Inferior parietal cortex (tissue), 1 donor: ENCODE measurements at regions not wholly inside any gene's neighbourhood (a gene's known extent, or its start where the extent isn't known, plus 50 kb on each side); places are given as distances from the start of the nearest gene placed in this dataset.

Experiments used
- DNase-seq: peaks from one replicate; pipeline ENCODE4 v3.0.0-alpha.2; 2016; ENCODE audit errors: extremely low spot score

DNA sequence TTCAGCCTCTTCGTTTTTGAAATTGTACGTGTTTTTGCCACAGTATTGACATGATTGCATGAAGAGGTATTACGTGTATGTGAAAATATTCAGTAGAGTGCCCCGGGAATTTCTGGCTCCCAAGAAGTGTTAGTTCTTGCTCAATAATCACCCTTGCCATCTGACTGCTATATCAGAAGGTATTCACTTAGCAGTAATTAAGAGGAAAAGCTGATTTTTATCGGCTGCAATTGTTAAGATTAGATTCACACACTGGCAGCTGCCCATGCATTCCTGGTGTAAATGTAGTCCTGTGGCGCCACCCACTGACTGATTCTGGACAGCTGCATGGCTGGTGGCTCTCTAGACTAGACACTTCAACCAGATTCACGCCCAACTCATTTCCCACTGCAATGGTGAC, 440.1 kb upstream of the ADAMTS16 start:
- DNase-seq: peak; percentile 75

DNA sequence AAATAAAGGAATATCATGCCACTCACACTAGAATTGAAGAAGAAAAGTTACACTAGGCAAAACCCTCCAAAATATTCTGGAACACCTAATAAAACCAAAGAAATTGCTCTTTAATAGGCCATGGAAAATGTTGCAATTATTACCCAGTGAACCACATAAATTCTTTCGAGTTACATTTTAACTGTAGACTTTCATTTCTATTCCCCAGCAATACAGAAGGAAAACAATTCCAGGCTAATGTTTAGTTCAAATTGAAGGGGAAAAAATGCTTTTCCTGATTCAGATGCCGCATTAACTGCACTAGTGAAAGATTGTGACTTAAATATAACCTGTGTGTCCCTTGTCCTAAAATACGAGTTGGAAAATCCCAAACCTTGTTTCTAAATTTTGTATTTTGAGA, 439.3 kb upstream of the ADAMTS16 start:
- DNase-seq: no peak

DNA sequence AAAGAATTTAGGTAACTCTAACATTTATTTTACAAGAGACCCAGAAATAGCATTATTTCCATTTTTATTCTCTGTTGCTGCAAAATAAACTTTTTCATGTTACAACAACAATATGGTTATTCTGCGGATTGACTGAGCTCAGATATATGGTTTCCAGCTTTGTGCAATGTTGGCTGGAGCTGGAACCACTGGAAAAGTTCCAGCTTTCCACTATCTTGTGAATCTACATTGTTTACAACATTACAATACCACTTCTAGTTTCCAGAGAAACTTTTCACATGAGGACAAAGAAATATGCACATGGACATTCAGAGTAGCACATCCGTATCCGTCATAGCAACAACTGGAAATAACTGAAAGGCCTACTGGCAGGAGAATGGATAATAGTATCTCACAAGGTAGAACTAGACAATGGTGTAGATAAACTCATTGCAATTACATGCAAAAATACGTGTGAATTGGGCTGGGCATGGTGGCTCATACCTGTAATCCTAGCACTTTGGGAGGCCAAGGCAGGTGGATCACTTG, 436.1 kb upstream of the ADAMTS16 start:
- DNase-seq: no peak

DNA sequence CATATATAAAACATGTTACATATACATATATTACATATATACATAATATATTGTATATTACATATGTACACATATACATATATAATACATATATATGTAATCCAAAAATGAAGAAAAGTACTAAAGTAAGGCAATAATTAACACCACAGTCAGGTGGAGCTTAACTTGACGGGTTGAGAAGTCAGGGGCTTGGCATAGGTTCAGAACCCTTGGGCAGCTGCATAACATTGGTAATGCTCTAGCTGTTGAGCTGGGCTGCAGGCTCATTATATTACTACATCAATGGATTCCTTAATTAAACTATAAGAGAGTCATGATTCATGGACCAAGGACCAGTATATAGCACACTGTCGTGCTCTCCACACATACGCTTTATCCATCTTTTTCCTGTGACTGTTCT, 435.2 kb upstream of the ADAMTS16 start:
- DNase-seq: no peak

DNA sequence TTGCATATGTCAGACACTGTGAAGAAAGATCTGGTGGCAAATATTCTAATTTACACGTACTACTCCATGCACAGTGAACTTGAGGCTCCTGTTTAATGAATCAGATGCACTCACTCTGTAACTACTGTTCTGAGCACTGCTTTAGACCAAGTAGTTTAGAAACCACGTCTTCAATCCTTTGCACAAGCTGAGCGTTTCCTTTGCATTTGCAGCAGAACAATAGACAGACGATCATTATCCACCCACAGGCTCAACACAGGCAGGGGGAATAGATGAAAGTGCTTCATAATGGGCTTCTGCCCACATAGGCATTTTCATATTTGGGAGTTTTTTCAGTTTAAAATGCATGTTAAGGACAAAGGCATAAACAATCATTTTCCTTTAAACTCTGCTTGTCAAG, 423.3 kb upstream of the ADAMTS16 start:
- no peak for DNase-seq

DNA sequence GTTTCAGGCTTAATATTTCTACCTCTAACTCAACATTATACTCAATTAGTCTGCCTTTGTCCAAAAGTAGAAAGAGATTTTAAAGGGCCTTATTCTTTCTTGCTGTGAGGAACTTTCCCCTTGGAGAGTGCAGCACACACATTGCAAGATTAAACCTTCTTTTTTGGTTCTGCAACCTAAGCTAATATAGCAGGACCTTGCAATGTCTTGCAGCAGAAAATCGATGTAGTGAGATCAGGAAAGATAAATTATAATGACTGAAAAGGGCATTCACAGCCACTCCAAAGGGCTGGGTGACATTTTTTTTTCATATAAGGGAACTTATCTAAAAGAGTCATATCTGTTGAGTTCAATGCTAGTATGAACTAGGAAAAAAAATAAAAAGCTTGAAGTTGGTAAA, 422.7 kb upstream of the ADAMTS16 start:
- no peak for DNase-seq

DNA sequence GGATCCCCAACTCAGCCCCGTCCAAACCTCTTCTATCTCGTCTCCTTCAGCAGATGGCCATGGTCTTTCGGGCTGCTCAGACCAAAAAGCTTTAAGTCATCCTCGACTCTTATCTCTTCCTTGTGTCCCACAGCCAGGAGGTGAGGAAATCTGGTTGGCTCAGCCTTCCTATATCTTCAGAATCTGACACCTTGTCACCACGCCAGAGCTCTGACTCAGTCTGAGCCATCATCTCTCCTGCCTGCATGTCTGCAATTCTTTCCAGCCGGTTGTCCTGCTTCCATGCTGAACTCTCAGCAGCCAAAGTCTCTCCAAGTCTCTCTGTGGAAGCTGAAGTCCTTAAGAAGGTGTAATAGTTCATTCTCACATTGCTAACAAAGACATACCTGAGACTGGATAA, 419.3 kb upstream of the ADAMTS16 start:
- no peak for DNase-seq

DNA sequence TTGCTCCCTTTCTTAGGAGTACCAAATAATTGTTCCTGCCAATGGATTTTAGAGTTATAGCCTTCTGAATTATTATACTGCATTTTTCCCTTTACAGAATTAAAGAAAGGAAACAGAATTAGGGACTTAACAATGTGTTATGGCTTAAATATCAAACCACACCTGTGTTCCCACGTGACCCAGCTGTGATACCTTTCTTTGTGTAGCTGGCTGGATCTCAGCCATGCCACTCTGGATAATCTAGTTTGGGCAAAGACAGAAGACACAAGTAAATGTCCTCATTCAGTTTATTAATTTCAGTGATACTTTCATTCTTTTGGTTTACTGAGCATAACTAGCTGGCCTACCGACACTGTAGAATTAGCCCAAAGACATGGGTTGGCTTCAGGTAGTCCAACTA, 417.2 kb upstream of the ADAMTS16 start:
- no peak for DNase-seq

DNA sequence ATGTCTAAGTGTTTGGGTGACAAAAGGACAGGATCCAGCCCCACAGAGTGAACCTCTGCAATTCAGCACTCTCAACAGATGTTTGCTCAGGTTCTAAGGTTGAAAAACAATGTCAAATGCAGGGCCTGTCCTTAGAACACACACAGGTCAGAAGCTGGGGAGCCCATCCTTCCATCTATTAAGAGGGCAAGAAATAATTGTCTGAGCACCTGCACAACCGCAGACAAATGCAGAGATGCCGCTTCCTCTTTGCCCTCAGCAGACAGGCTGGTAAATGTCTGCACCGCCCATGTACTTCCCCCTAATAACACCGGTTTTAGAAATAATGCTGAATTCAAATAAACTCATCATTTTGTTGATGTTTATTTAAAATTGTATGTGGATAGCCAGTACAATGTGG, 414.5 kb upstream of the ADAMTS16 start:
- no peak for DNase-seq

DNA sequence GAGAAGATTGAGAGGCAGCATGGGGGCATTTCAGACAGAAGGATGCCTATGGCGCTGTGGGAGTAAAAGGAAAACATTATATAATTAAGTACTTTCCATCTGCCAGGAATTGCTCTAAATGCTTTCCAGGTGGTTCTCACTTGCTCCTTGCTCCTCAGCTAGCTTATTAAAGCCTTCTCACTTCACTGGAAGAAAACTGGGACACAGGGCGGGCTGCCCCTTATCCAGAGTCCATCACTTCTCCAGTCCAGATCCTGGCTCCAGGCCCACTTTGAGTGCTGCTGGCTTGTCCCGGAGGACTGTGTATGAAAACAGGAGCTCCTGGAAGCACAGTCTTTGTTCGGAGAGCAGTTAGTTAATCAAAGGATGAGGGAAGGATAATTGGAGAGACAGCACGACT, 409.9 kb upstream of the ADAMTS16 start:
- no peak for DNase-seq

DNA sequence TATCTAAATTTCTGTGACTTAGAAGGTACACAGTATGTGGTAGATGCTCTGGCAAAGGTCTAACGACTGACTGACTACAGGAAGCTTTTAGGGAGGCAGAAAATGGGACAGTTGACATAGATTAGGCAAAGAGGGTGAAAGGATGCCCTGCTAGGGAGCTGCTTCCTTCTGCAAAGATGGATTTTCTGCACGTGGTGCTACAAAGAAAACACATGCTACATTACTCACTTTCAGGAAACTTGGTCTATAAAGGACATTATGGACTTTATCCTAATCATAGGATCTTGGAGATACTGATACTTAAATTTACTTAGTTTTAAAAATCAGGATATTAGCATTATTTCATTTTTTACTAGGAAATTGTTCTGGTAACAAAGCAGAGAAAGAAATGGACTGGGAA, 405.8 kb upstream of the ADAMTS16 start:
- no peak for DNase-seq

DNA sequence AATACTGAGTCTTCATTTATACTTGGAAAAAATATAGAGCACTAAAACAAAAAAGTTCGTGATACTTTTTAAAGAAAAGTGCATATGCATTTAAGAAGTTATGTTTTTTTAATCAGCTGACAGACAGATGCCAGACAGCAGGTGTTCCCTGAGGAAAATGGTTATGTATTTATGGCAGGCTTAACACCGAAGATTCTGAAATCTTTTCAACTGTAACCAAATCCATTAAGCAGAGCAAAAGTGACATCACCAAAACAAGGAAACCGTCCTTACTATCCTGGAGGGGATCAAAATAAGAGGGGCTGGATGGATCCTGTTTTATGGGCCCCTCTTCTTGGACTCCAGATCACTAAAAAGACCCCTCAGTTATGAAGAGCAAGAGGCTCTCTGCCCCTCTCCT, 404.9 kb upstream of the ADAMTS16 start:
- no peak for DNase-seq

DNA sequence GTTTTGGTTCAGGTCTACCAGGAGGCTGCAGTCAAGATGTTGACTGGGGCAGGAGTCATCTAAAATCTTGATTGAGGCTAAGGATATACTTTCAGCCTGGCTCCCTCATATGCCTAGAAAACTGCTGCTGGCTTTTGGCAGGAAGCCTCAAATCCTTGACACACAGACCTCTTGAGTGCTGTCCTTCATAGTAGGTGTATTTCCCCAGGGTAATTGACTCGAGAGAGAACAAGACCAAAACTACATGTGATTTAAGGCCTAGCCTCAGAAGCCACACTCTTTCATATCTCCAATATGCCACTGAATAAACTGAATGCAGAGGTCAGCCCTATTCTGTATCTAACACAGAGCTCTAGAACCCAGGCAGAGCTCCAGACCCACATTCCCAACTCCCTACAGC, 402.3 kb upstream of the ADAMTS16 start:
- DNase-seq: no peak

DNA sequence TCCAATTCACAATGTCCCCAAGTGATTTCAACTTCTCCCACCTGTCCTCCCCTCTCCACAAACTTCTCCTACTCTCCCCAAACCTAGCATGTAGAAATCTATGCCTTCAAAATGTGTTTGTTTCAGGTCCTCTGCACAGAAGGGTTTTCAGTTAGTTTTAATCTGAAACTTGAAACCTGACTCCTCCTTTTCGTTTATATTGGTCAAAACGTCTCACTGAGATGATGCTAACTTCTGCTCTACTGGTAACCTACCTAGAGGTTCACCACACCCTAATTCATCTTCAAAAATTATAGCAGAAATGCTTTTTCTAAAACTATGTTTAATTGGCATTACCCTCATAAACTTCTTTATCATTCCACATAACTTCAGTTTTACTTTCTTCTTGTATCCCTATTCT, 401.8 kb upstream of the ADAMTS16 start:
- no peak for DNase-seq

DNA sequence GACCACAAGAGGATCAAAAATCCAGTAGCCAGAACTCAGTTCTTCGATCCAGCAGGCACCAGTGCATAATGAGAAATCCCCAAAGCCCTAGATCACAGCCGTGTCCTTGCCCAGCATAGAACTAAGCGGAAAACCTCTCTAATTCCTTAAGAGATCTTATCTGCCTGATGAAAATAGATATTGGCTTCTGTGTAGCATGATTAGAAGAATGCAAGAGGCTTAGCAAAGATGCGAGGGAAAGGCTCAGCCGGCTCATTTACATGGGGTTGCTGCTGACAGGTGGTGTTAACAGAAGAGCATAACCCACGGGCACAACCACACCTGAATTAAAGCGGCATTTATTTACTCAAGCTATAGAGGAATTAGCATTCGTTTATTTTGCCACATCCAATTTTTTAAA, 400.0 kb upstream of the ADAMTS16 start:
- no peak for DNase-seq

DNA sequence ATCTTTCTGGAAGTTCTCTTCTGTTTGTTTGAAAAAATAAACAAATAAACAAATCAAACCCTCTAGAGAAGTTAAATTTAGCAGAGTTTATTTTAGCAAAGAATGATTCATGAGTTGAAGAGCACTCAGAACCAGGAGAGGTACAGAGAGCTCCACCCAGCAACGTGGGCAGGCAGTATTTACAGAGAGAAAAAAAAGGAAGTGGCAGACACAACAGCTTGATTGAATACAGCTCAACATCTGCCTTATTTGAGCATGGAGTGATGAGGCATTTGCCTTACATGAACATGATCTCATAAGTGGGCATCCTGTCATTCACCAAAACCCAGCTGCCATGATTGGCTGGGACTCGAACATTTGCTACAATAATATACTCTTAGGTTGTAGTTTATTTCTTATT, 381.6 kb upstream of the ADAMTS16 start:
- DNase-seq: no peak

DNA sequence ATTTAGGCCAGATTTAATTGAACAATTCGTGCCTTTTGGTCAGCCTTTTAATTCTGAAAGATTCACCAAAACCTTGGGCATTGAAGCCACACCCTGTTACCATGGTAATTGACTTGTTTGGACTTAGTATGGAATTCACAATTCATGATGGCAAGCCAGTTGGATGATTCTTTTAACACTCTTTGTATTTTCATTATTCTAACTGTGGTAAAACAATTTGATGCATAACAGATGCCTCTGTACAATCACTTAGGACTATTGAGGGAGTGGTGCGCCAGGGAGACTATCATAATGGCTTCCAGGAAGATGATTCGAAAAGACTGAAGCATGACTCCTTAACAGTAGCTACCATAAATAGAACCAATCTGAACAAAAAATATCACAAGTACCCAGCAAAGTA, 381.1 kb upstream of the ADAMTS16 start:
- no peak for DNase-seq

DNA sequence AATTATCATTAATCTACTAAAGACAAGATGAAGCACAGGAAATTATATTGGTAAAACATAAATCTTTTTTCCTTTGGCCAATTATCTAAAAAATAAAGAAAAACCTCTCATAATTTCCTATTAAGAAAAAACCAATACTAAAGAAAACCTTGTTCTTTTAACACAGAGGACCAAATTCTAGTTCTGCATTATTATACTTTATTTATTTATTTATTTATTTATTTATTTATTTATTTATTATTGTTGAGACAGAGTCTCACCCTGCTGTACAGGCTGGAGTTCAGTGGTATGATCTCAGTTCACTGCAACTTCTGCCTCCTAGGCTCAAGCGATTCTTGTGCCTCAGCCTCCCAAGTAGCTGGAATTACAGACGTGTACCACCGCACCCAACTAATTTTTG, 377.8 kb upstream of the ADAMTS16 start:
- no peak for DNase-seq

DNA sequence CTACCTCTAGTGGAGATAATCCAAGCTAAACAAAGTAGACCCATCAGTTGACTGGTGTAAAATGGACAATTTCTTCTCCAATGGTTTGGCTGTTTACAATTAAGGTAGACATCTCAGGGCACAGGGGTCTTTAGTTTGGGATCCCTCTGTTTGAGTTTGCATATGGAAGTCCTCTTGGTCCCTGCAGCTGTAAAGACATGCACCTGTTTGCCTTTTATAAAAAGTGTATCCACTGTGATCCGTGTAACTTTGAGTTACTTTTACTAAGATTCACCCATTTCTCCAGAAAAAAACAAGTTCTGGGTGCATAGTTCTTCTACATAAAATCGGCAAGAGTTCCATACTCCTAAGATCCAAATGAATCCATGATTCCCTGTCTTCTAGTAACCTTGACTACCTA, 374.7 kb upstream of the ADAMTS16 start:
- DNase-seq: no peak

DNA sequence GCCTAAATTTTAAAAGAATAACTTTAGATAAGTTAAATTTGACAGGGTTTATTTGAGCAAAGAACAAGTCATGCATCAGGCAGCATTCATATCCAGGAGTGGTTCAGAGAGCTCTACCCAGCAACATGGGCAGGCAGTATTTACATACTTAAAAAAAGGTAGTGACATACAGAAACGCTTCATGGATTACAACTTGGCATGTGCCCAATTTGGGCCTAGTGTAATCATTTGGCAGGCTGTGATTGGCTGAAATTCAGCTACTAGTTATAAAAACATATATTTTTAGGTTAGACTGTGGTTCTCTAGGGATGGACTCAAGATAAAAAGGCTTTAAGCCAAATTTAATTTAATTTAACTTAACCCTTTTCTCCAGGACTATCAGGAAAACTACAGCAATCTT, 374.0 kb upstream of the ADAMTS16 start:
- DNase-seq: no peak

DNA sequence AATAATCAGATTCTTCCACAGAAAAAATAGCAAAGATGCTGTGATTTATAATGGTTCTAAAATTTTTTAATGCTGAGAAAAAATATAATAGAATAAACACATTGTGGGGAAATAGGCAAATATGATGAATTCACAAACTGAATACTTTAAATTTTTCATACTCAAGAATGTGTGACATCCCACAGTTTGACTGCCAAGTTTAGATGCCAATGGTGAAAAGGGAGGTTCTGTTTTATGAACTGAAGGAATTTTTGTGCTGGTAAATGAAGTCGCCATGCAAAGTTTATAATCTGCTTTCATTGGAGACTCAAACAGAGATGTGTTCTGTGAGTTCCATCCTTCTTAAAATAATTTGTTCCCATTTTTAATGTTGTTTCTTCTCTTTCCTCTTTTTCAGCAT, 367.5 kb upstream of the ADAMTS16 start:
- DNase-seq: no peak

DNA sequence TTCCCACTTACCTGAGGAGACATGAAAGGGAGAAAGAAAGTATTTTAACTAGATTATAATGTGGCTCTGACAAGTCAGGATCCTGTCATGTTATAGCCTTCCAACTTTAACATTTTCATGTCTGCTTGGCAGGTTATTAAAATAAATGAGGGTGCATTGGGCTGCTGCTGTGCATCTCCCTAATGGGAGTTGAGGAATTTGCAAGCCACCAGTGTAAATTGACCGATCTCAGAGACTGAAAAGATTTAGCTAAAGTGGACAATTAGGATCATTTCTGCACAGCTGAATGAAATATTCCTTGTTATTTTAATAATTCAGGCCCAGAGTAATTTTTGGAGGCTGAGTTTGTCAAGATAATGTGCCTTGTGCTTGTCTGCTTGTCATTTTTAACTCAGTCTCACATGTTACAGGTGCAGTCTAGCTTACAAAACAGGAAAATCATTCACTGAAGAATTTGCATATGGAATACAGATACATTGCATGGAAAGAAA, 366.3 kb upstream of the ADAMTS16 start:
- no peak for DNase-seq

DNA sequence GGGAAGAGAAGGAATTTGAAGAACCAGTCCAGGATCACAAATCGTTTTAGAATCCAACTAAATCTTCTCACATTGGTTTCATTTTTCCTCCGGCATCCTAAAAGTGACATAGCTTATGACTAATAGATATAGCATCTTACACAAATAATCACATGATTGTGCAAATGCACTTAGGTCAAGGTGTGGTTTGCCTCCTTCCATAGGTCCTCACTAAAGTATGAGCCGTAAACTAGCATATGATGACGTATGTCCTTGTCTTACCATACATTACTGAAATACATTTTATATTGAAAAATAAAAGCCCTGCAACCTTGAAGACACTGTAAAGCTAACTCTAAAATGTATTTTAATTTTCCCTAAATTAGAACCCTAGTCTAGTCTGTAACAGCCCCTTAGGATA, 362.7 kb upstream of the ADAMTS16 start:
- DNase-seq: no peak

DNA sequence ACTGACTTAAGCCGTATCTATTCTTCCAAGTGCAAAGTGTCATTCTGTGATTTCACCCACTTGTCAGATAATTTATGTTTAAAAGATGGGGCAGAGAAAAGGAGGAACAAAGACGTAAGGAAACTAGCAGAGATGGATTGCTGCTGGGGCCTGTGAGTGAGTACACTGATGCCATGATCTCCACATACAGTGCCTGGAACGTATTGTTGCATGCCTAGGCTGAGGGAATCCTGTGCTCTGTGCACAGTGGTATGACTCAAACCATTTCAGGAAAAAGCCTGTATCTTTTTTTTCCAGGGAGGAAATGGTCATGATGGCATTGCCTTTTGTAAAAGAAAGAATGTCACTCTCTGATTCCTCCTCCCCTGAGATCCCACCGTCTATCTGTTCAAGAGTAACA, 359.5 kb upstream of the ADAMTS16 start:
- no peak for DNase-seq

DNA sequence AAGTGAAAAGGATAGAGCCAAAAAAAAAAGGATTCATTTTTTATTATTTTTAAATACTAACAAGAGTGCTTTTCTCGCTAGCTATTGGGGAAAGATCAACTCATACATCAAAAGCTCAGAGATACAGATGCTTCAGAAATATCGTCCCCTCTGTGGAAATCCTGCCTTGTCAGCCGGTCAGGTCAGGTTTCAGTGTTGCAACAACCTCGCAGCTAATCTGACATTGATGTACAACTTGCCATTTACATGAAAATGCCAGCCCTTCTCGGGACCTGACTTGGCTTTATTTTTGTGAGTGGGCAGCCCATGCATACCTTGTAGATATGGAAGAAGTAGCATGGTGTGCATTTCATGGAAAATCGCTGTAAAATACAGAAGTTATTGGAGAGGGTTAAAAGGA, 358.8 kb upstream of the ADAMTS16 start:
- DNase-seq: no peak
